GM23338 (cell line): ENCODE measurements at regions not wholly inside any gene's neighbourhood (a gene's known extent, or its start where the extent isn't known, plus 50 kb on each side); places are given as distances from the start of the nearest gene placed in this dataset.

Source experiments
- ATAC-seq: fragments of 200-7000 bp; cut with Tn5 transposase; 3 replicates; pipeline ENCODE4 v1.9.1; 2020
- DNase-seq: peaks from one replicate; pipeline ENCODE4 v3.0.0-alpha.2; 2015; ENCODE audit warnings: low spot score
- H2AFZ ChIP-seq: fragments of 200-600 bp; sonication (generic); 2 replicates; pipeline ENCODE4 v1.8.0; 2016; ENCODE audit warnings: antibody characterized with exemption, mild to moderate bottlenecking, moderate library complexity
- H3F3A ChIP-seq: fragments of 200-600 bp; sonication (generic); replicated peaks from 2 replicates; pipeline ENCODE4 v1.8.0; 2017; ENCODE audit warnings: antibody characterized with exemption, mixed run types, low read depth
- H3K27ac ChIP-seq: fragments of 200-600 bp; sonication (generic); 2 replicates; pipeline ENCODE4 v1.6.1; 2016; ENCODE audit warnings: low read depth
- H3K27me3 ChIP-seq: fragments of 200-600 bp; sonication (generic); 2 replicates; pipeline ENCODE4 v1.8.0; 2016; ENCODE audit warnings: mild to moderate bottlenecking, mixed run types, moderate library complexity; ENCODE audit not compliant: insufficient read depth
- H3K36me3 ChIP-seq: fragments of 200-600 bp; sonication (generic); 2 replicates; pipeline ENCODE4 v1.8.0; 2016; ENCODE audit warnings: mild to moderate bottlenecking; ENCODE audit not compliant: insufficient read depth
- H3K4me1 ChIP-seq: fragments of 200-600 bp; sonication (generic); 2 replicates; pipeline ENCODE4 v1.8.0; 2016; ENCODE audit warnings: mild to moderate bottlenecking, moderate library complexity; ENCODE audit not compliant: insufficient read depth
- H3K4me2 ChIP-seq: fragments of 200-600 bp; sonication (generic); 2 replicates; pipeline ENCODE4 v1.7.1; 2017; ENCODE audit warnings: mixed run types
- H3K4me3 ChIP-seq: fragments of 200-600 bp; sonication (generic); 2 replicates; pipeline ENCODE4 v1.6.1; 2016; ENCODE audit warnings: mixed run types
- H3K79me2 ChIP-seq: fragments of 200-600 bp; sonication (generic); replicated peaks from 2 replicates; pipeline ENCODE4 v1.8.0; 2017; ENCODE audit warnings: mild to moderate bottlenecking; ENCODE audit not compliant: insufficient read depth
- H3K9me2 ChIP-seq: fragments of 200-600 bp; sonication (generic); 2 replicates; pipeline ENCODE4 v1.8.0; 2017; ENCODE audit not compliant: insufficient read depth
- H4K20me1 ChIP-seq: fragments of 200-600 bp; sonication (generic); replicated peaks from 2 replicates; pipeline ENCODE4 v1.8.0; 2017; ENCODE audit warnings: mild to moderate bottlenecking; ENCODE audit not compliant: insufficient read depth
- H3K27ac Mint-ChIP-seq: 2 replicates; pipeline ENCODE4 v1.8.0; 2020; ENCODE audit warnings: inconsistent platforms, mild to moderate bottlenecking, moderate library complexity, mixed read lengths
- H3K27me3 Mint-ChIP-seq: 3 replicates; pipeline ENCODE4 v1.8.0; 2022; ENCODE audit warnings: low read depth, mild to moderate bottlenecking, moderate library complexity, mixed read lengths, inconsistent platforms; ENCODE audit not compliant: insufficient read depth, poor library complexity
- H3K36me3 Mint-ChIP-seq: 3 replicates; pipeline ENCODE4 v1.8.0; 2021; ENCODE audit warnings: low read depth, mild to moderate bottlenecking, inconsistent platforms, moderate library complexity, mixed read lengths
- H3K4me1 Mint-ChIP-seq: 3 replicates; pipeline ENCODE4 v1.8.0; 2020; ENCODE audit warnings: mild to moderate bottlenecking, inconsistent platforms, mixed read lengths
- H3K4me3 Mint-ChIP-seq: 3 replicates; pipeline ENCODE4 v1.8.0; 2021; ENCODE audit warnings: moderate library complexity, mild to moderate bottlenecking, inconsistent platforms, mixed read lengths
- H3K9me3 Mint-ChIP-seq: 3 replicates; pipeline ENCODE4 v1.8.0; 2020; ENCODE audit warnings: moderate library complexity, mild to moderate bottlenecking, inconsistent platforms, mixed read lengths
- CREB1 ChIP-seq: fragments of 250-450 bp; sonication (Bioruptor Pico); IDR thresholded peaks from 2 replicates; pipeline ENCODE4 v1.5.0; 2020; ENCODE audit warnings: low read depth, mild to moderate bottlenecking, moderate library complexity
- CTCF ChIP-seq, 2 experiments: fragments of 200-600 bp in 1 of 2; sonication (generic) in 1 of 2; conservative IDR thresholded peaks; 2 replicates each; pipeline versions ENCODE4 v1.5.1 to v1.6.1; 2016 to 2017; ENCODE audit warnings: antibody characterized with exemption in 2 of 2, low read depth in 2 of 2, mild to moderate bottlenecking in 2 of 2, moderate library complexity in 1 of 2
- ETS1 ChIP-seq: IDR thresholded peaks from 2 replicates; pipeline ENCODE4 v1.6.1; 2016; ENCODE audit warnings: antibody characterized with exemption
- EZH2 ChIP-seq: fragments of 200-600 bp; sonication (generic); IDR thresholded peaks from one replicate; pipeline ENCODE4 v1.8.0; 2017; ENCODE audit warnings: antibody characterized with exemption, mild to moderate bottlenecking, low read depth; ENCODE audit not compliant: unreplicated experiment
- EZH2phosphoT487 ChIP-seq: fragments of 200-600 bp; sonication (generic); IDR thresholded peaks from one replicate; pipeline ENCODE4 v1.8.1; 2018; ENCODE audit warnings: antibody characterized with exemption; ENCODE audit not compliant: unreplicated experiment
- JUNB ChIP-seq: IDR thresholded peaks from one replicate; pipeline ENCODE4 v1.6.1; 2016; ENCODE audit warnings: antibody characterized with exemption; ENCODE audit not compliant: unreplicated experiment
- NANOG ChIP-seq: IDR thresholded peaks from 2 replicates; pipeline ENCODE4 v1.6.1; 2016; ENCODE audit warnings: antibody characterized with exemption, borderline replicate concordance
- POLR2AphosphoS5 ChIP-seq: IDR thresholded peaks from 2 replicates; pipeline ENCODE4 v1.6.1; 2016; ENCODE audit warnings: antibody characterized with exemption, low read depth
- REST ChIP-seq: IDR thresholded peaks from one replicate; pipeline ENCODE4 v1.6.1; 2018; ENCODE audit warnings: antibody characterized with exemption; ENCODE audit not compliant: unreplicated experiment
- STAT1 ChIP-seq: IDR thresholded peaks from one replicate; pipeline ENCODE4 v1.6.1; 2016; ENCODE audit warnings: antibody characterized with exemption; ENCODE audit not compliant: unreplicated experiment
- ZNF114 ChIP-seq: fragments of 250-450 bp; sonication (Bioruptor Pico); IDR thresholded peaks from 2 replicates; pipeline ENCODE4 v1.5.0; 2020; ENCODE audit warnings: mild to moderate bottlenecking, moderate library complexity
- ZNF331 ChIP-seq: fragments of 250-450 bp; sonication (Bioruptor Pico); IDR thresholded peaks from 2 replicates; pipeline ENCODE4 v1.5.0; 2020; ENCODE audit warnings: low read depth, mild to moderate bottlenecking, moderate library complexity
- ZNF462 ChIP-seq: fragments of 250-450 bp; sonication (Bioruptor Pico); IDR thresholded peaks from 2 replicates; pipeline ENCODE4 v1.5.0; 2020; ENCODE audit warnings: mild to moderate bottlenecking, moderate library complexity

- DNase-seq (no peak), ATAC-seq (no peak)
- Histone ChIP-seq H3K9me2 (no peaks in the 10 kb centered on the region), H3K27me3 (no peaks in the 10 kb centered on the region), H3K4me2 (no peak overlapping the region), H3K27ac (no peak overlapping the region), H3K79me2 (no peaks in the 10 kb centered on the region), H3K36me3 (no peaks in the 10 kb centered on the region), H2AFZ (no peak overlapping the region), H4K20me1 (no peaks in the 10 kb centered on the region), H3K4me1 (no peaks in the 10 kb centered on the region), H3F3A (no peaks in the 10 kb centered on the region), H3K4me3 (no peak overlapping the region)
- no peaks in the 10 kb centered on the region for H3K4me1 Mint-ChIP-seq
- H3K4me3 Mint-ChIP-seq = no peak overlapping the region
- TF ChIP-seq JUNB (no peak), REST (no peak), ZNF462 (CRISPR knock-in tag) (no peak), CTCF (conservative IDR thresholded peaks at IDR 0.05; ENCODE audit: low read depth in 2 of 2) (no peak), ETS1 (no peak), NANOG (no peak), POLR2AphosphoS5 (no peak), ZNF331 (CRISPR knock-in tag) (no peak), STAT1 (no peak), ZNF114 (CRISPR knock-in tag) (no peak), CREB1 (CRISPR knock-in tag) (no peak), EZH2 (no peak), EZH2phosphoT487 (no peak)
- no peaks in the 10 kb centered on the region for H3K27me3 Mint-ChIP-seq
- H3K9me3 Mint-ChIP-seq = no peaks in the 10 kb centered on the region
- H3K36me3 Mint-ChIP-seq = no peaks in the 10 kb centered on the region
- H3K27ac Mint-ChIP-seq = no peak overlapping the region
Observed at GRCh38 chr14:37678916-37679315, 83.5 kb downstream of the TTC6 start.
